K562 (cell line): ENCODE measurements at regions not wholly inside any gene's neighbourhood (a gene's known extent, or its start where the extent isn't known, plus 50 kb on each side); places are given as distances from the start of the nearest gene placed in this dataset.

Source experiments
- ATAC-seq: fragments of 200-7000 bp; cut with Tn5 transposase; 3 replicates; pipeline ENCODE4 v1.9.1; 2020; ENCODE audit warnings: moderate library complexity
- BruUV-seq: library from RNA; stranded (reverse); fragments of 400-500 nt; replicated peaks from 2 replicates; lab custom pipeline; 2021; lab: Mats Ljungman, UMichigan
- CTCF ChIA-PET: fragments of 300-600 bp; formaldehyde crosslinking; extraction: SDS; loops from one replicate; lab custom pipeline; 2021; ENCODE audit warnings: low intra/inter-chr PET ratio; lab: Yijun Ruan, JAX
- POLR2A ChIA-PET: fragments of 300-600, 350-650 bp; sonication (Branson Sonifier 250); formaldehyde crosslinking; extraction: SDS; loops from one replicate; lab custom pipeline; 2021; ENCODE audit warnings: antibody characterized with exemption, inconsistent platforms; lab: Yijun Ruan, JAX
- DNase-seq, 4 experiments: peaks; one replicate each; pipeline versions ENCODE4 v3.0.0 to v3.0.0-alpha.2; 2011 to 2018; ENCODE audit warnings: low spot score in 3 of 4, mixed read lengths in 3 of 4; ENCODE audit errors: extremely low read depth in 1 of 4
- FAIRE-seq: peaks from 2 replicates; lab custom pipeline; 2011; peaks lifted over from hg19 to GRCh38; lab: Jason Lieb, UNC
- H2AFZ ChIP-seq: 2 replicates; pipeline ENCODE4 v1.6.0; 2011; ENCODE audit warnings: low read depth, low read length, control low read depth, inconsistent platforms
- H3K27ac ChIP-seq: fragments of 200-600 bp; 3 replicates; pipeline ENCODE4 v1.8.0; 2011; ENCODE audit warnings: low read depth, mild to moderate bottlenecking, control low read depth, inconsistent platforms, low read length, moderate library complexity, mixed read lengths; ENCODE audit errors: extremely low read depth
- H3K27me3 ChIP-seq, 2 experiments: fragments of 300-600 bp in 1 of 2; 2 replicates in 1 of 2; 3 replicates in 1 of 2; pipeline versions ENCODE4 v1.6.0 to v1.8.0; 2011; ENCODE audit warnings: inconsistent platforms in 2 of 2, low read length in 2 of 2, mild to moderate bottlenecking in 1 of 2, mixed read lengths in 1 of 2, moderate library complexity in 1 of 2; ENCODE audit not compliant: control insufficient read depth in 2 of 2, insufficient read depth in 2 of 2
- H3K36me3 ChIP-seq: fragments of 300-600 bp; 3 replicates; pipeline ENCODE4 v1.8.0; 2011; ENCODE audit warnings: mild to moderate bottlenecking, low read length, inconsistent platforms; ENCODE audit not compliant: control insufficient read depth, insufficient read depth
- H3K4me1 ChIP-seq, 2 experiments: fragments of 200-600 bp in 1 of 2; replicated peaks in 1 of 2; 2 replicates in 1 of 2; 3 replicates in 1 of 2; pipeline versions ENCODE4 v1.5.1 to v1.8.0; 2011; ENCODE audit warnings: inconsistent platforms in 2 of 2, low read length in 2 of 2, mild to moderate bottlenecking in 1 of 2, mixed read lengths in 1 of 2, moderate library complexity in 1 of 2; ENCODE audit not compliant: control insufficient read depth in 2 of 2, insufficient read depth in 2 of 2
- H3K4me2 ChIP-seq: 2 replicates; pipeline ENCODE4 v1.6.1; 2011; ENCODE audit warnings: low read length, control low read depth, inconsistent platforms, mixed read lengths; ENCODE audit not compliant: insufficient read depth
- H3K4me3 ChIP-seq: fragments of 200-600 bp; sonication (generic), shearing (Covaris generic); 2 replicates; pipeline ENCODE4 v1.5.1; 2016; ENCODE audit warnings: control low read depth, inconsistent platforms
- H3K79me2 ChIP-seq: fragments of 200-600 bp; 3 replicates; pipeline ENCODE4 v1.8.0; 2011; ENCODE audit warnings: low read length, inconsistent platforms; ENCODE audit not compliant: control insufficient read depth, insufficient read depth
- H3K9ac ChIP-seq, 2 experiments: 2 replicates each; pipeline versions ENCODE4 v1.6.0 to v1.6.1; 2011; ENCODE audit warnings: low read depth in 2 of 2, low read length in 2 of 2, control low read depth in 1 of 2, inconsistent platforms in 1 of 2, mild to moderate bottlenecking in 1 of 2, mixed read lengths in 1 of 2; ENCODE audit not compliant: insufficient read depth in 1 of 2
- H3K9me1 ChIP-seq: one replicate; pipeline ENCODE4 v1.6.0; 2011; ENCODE audit warnings: inconsistent platforms, mild to moderate bottlenecking, low read length, moderate library complexity; ENCODE audit not compliant: control insufficient read depth, insufficient read depth
- H3K9me3 ChIP-seq: replicated peaks from 2 replicates; pipeline ENCODE4 v1.5.1; 2011; ENCODE audit warnings: low read depth, low read length, inconsistent platforms; ENCODE audit not compliant: control insufficient read depth, insufficient read depth
- H4K20me1 ChIP-seq: replicated peaks from 2 replicates; pipeline ENCODE4 v1.6.1; 2011; ENCODE audit warnings: low read length, inconsistent platforms, mixed read lengths; ENCODE audit not compliant: control insufficient read depth, insufficient read depth
- ATF2 ChIP-seq: sonication (generic); formaldehyde crosslinking; IDR thresholded peaks from 2 replicates; pipeline ENCODE4 v1.8.1; 2022; ENCODE audit warnings: missing genetic modification reagents
- EP300 ChIP-seq: IDR thresholded peaks from 2 replicates; pipeline ENCODE4 v1.6.1; 2012; ENCODE audit warnings: low read length, improper control_type of control experiment
- ETS1 ChIP-seq: conservative IDR thresholded peaks from 2 replicates; pipeline ENCODE4 v1.6.1; 2011; ENCODE audit warnings: low read depth, mild to moderate bottlenecking, low read length; ENCODE audit not compliant: control insufficient read depth
- HCFC1 ChIP-seq: IDR thresholded peaks from 2 replicates; pipeline ENCODE4 v1.6.1; 2012; ENCODE audit warnings: low read depth, low read length, improper control_type of control experiment
- HOMEZ ChIP-seq: fragments of 250-450 bp; sonication (Bioruptor Pico); IDR thresholded peaks from 2 replicates; pipeline ENCODE4 v1.4.0; 2020; ENCODE audit warnings: mild to moderate bottlenecking, moderate library complexity
- ID3 ChIP-seq, 2 experiments: fragments of 250-450 bp in 1 of 2; fragments of 450-650 bp in 1 of 2; sonication (Bioruptor Pico) in 1 of 2; IDR thresholded peaks; 2 replicates each; pipeline versions ENCODE4 v1.6.1 to v1.8.0; 2016 to 2021; ENCODE audit warnings: mild to moderate bottlenecking in 2 of 2, moderate library complexity in 2 of 2, missing compliant biosample characterization in 1 of 2, missing genetic modification characterization in 1 of 2
- KLF1 ChIP-seq: fragments of 450-650 bp; IDR thresholded peaks from 2 replicates; pipeline ENCODE4 v1.6.1; 2016; ENCODE audit warnings: missing genetic modification characterization, missing compliant biosample characterization
- MCM3 ChIP-seq: fragments of 450-650 bp; IDR thresholded peaks from 2 replicates; pipeline ENCODE4 v1.6.1; 2016
- WGBS: fragments of 100-300 bp; shearing (Covaris generic); methylation state at CpG from one replicate; pipeline ENCODE4 v1.1.6; 2016; ENCODE audit warnings: low coverage, mixed read lengths; ENCODE audit not compliant: insufficient coverage; ENCODE audit errors: missing lambda C conversion rate; 5-methylcytosine and 5-hydroxymethylcytosine counted together
- in situ Hi-C: fragments of 300-500 bp; cut with MboI; formaldehyde crosslinking; loops from 4 replicates; pipeline ENCODE4 v1.15.0; 2018; ENCODE audit warnings: inconsistent platforms, mixed read lengths
- intact Hi-C: fragments of 100-400 bp; cut with micrococcal nuclease; formaldehyde crosslinking; loops from 2 replicates; pipeline ENCODE4 v1.14.2; 2022

- POLR2A ChIA-PET: no interaction called here
- no peak overlapping the region for H3K4me3 ChIP-seq
- no peaks in the 10 kb centered on the region for H3K4me1 ChIP-seq
- no peak overlapping the region for H3K9ac ChIP-seq
- no peaks in the 10 kb centered on the region for H3K9me1 ChIP-seq
- in situ Hi-C loops (no loop called here), intact Hi-C loops (no loop called here)
- no peaks in the 10 kb centered on the region for H4K20me1 ChIP-seq
- no peak overlapping the region for H2AFZ ChIP-seq
- no peaks in the 10 kb centered on the region for H3K36me3 ChIP-seq
- no peak for ATAC-seq
- BruUV-seq: no TSS peak
- 0% methylated on average over 1 of the region's 1 CpG for WGBS
- H3K9me3 ChIP-seq: no peaks in the 10 kb centered on the region
- no peaks in the 10 kb centered on the region for H3K27me3 ChIP-seq
- TF ChIP-seq KLF1 (tag): no peak
- H3K4me2 ChIP-seq: no peak overlapping the region
- no peak for DNase-seq
- CTCF ChIA-PET: no interaction called here
- FAIRE-seq: no peak
- no peaks in the 10 kb centered on the region for H3K79me2 ChIP-seq
- no peak overlapping the region for H3K27ac ChIP-seq
Measured at GRCh38 chr3:104005815-104006214, 1360.9 kb upstream of the ALCAM start.

- Histone ChIP-seq H3K36me3 (no peaks in the 10 kb centered on the region), H3K79me2 (no peaks in the 10 kb centered on the region), H3K4me1 (no peaks in the 10 kb centered on the region), H4K20me1 (no peaks in the 10 kb centered on the region), H3K9me1 (no peaks in the 10 kb centered on the region), H2AFZ (no peak overlapping the region), H3K27ac (no peak overlapping the region), H3K9me3 (no peaks in the 10 kb centered on the region), H3K27me3 (no peaks in the 10 kb centered on the region), H3K9ac (no peak overlapping the region), H3K4me2 (no peak overlapping the region), H3K4me3 (no peak overlapping the region)
- intact Hi-C loops (no loop called here), in situ Hi-C loops (no loop called here)
- ATAC-seq (no peak), DNase-seq (no peak), FAIRE-seq (no peak)
- no TSS peak for BruUV-seq
- ChIA-PET CTCF (no interaction called here), POLR2A (no interaction called here)
- TF ChIP-seq MCM3: no peak
- no peak for TF ChIP-seq ETS1
- no peak for TF ChIP-seq HOMEZ
- no peak for TF ChIP-seq EP300
- TF ChIP-seq ATF2 (CRISPR knock-in tag): no peak
- no peak for TF ChIP-seq KLF1 (tag)
- no peak for TF ChIP-seq ID3 (CRISPR knock-in tag; IDR thresholded peaks at IDR 0.05)
- no peak for TF ChIP-seq ID3 (tag; IDR thresholded peaks at IDR 0.05)
- TF ChIP-seq HCFC1: no peak
Measured at GRCh38 chr3:104018541-104018940, 1348.2 kb upstream of the ALCAM start.
